ENCODE measurements at regions not wholly inside any gene's neighbourhood (a gene's known extent, or its start where the extent isn't known, plus 50 kb on each side); places are given as distances from the start of the nearest gene placed in this dataset.

GRCh38 chr10:105682911-105683310 lies 1041.8 kb downstream of the SORCS3 start:
- Histone ChIP-seq H3K4me3 (no peak overlapping the region), H3K27me3 (no peaks in the 10 kb centered on the region), H3K36me3 (no peaks in the 10 kb centered on the region), H3K27ac (no peak overlapping the region), H3K9me3 (peaks cover 0 to 24% (median 4%) of the 10 kb centered on the region in 4 donors), H3K4me1 (peaks cover 0 to 10% (median 2%) of the 10 kb centered on the region in 4 donors)
- intact Hi-C loops (cut with DNase I; ENCODE audit: low total_unique reads) = no loop called here
- no peak for DNase-seq
- WGBS, 5 donors = 67 to 78% (median 76%) methylated on average over 3 of the region's 3 CpGs
- no peak for TF ChIP-seq POLR2AphosphoS5 (IDR thresholded peaks at IDR 0.05)
- no peak for TF ChIP-seq POLR2A (IDR thresholded peaks at IDR 0.05)
- TF ChIP-seq EP300 (IDR thresholded peaks at IDR 0.05) = no peak
- no peak for TF ChIP-seq CTCF (IDR thresholded peaks at IDR 0.05)

- WGBS, 5 donors = 19 to 41% (median 26%) methylated on average over 5 of the region's 5 CpGs
- Histone ChIP-seq H3K9me3 (peaks cover 0 to 24% (median 4%) of the 10 kb centered on the region in 4 donors), H3K27me3 (no peaks in the 10 kb centered on the region), H3K36me3 (no peaks in the 10 kb centered on the region), H3K27ac (no peak overlapping the region), H3K4me3 (no peak overlapping the region), H3K4me1 (peaks cover 0 to 10% (median 2%) of the 10 kb centered on the region in 4 donors)
- DNase-seq = peak; percentile 27 to 41
- intact Hi-C loops (cut with DNase I; ENCODE audit: low total_unique reads) = no loop called here
- TF ChIP-seq POLR2AphosphoS5 (IDR thresholded peaks at IDR 0.05) = no peak
- TF ChIP-seq POLR2A (IDR thresholded peaks at IDR 0.05) = no peak
- TF ChIP-seq EP300 (IDR thresholded peaks at IDR 0.05) = no peak
- TF ChIP-seq CTCF (IDR thresholded peaks at IDR 0.05) = no peak
Measured at GRCh38 chr10:105681051-105681450, 1040.0 kb downstream of the SORCS3 start.

- Histone ChIP-seq H3K27me3 (no peaks in the 10 kb centered on the region), H3K9me3 (peaks cover 0 to 24% (median 4%) of the 10 kb centered on the region in 4 donors), H3K36me3 (no peaks in the 10 kb centered on the region), H3K27ac (no peak overlapping the region), H3K4me1 (peaks cover 0 to 10% (median 2%) of the 10 kb centered on the region in 4 donors), H3K4me3 (no peak overlapping the region)
- WGBS, 5 donors = 80 to 91% (median 88%) methylated on average over 1 of the region's 1 CpG
- TF ChIP-seq POLR2A (IDR thresholded peaks at IDR 0.05) = no peak
- no peak for TF ChIP-seq CTCF (IDR thresholded peaks at IDR 0.05)
- no peak for TF ChIP-seq EP300 (IDR thresholded peaks at IDR 0.05)
- TF ChIP-seq POLR2AphosphoS5 (IDR thresholded peaks at IDR 0.05) = no peak
- no peak for DNase-seq
- intact Hi-C loops (cut with DNase I; ENCODE audit: low total_unique reads) = no loop called here
Measured at GRCh38 chr10:105679781-105680180, 1038.7 kb downstream of the SORCS3 start.

GRCh38 chr10:105675333-105675732 lies 1034.2 kb downstream of the SORCS3 start:
- no peak for DNase-seq
- intact Hi-C loops (cut with DNase I; ENCODE audit: low total_unique reads) = no loop called here
- H3K36me3 ChIP-seq = no peaks in the 10 kb centered on the region
- TF ChIP-seq POLR2AphosphoS5 (IDR thresholded peaks at IDR 0.05) (no peak), EP300 (IDR thresholded peaks at IDR 0.05) (no peak), CTCF (IDR thresholded peaks at IDR 0.05) (no peak), POLR2A (IDR thresholded peaks at IDR 0.05) (no peak)
- peaks cover 0 to under 1% (median 0%) of the 10 kb centered on the region in 4 donors for H3K4me1 ChIP-seq
- H3K27me3 ChIP-seq = no peaks in the 10 kb centered on the region
- H3K9me3 ChIP-seq = peaks cover 0 to 15% (median 10%) of the 10 kb centered on the region in 4 donors
- WGBS, 5 donors = 85 to 97% (median 88%) methylated on average over 1 of the region's 1 CpG
- no peak overlapping the region for H3K4me3 ChIP-seq
- no peak overlapping the region for H3K27ac ChIP-seq
